ENCODE measurements at regions not wholly inside any gene's neighbourhood (a gene's known extent, or its start where the extent isn't known, plus 50 kb on each side); places are given as distances from the start of the nearest gene placed in this dataset.
"Not testable (repeated sequence)": the region's sequence is repeated elsewhere in the genome, so short reads cannot be mapped to it uniquely, and the experiment has no call there.

DNA sequence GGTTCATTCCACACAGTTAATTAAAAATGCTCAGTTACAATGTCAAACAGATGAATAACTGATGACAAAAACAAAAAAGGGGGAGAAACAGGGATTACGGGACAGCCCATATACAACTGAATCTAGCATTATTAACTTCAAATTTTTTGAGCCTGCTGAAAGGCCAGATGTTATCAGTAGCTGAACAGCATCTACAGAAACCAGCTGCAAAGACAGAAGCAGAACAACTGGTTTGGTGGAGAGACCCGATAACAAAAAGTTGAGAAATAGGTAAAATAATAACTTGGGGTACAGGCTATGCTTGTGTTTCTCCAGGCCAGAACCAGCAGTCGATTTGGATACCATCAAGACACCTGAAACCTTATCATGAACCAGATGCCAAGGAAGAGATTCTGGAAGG, 109.8 kb downstream of the SEPTIN7 start:
- not testable (repeated sequence) for DNase-seq

DNA sequence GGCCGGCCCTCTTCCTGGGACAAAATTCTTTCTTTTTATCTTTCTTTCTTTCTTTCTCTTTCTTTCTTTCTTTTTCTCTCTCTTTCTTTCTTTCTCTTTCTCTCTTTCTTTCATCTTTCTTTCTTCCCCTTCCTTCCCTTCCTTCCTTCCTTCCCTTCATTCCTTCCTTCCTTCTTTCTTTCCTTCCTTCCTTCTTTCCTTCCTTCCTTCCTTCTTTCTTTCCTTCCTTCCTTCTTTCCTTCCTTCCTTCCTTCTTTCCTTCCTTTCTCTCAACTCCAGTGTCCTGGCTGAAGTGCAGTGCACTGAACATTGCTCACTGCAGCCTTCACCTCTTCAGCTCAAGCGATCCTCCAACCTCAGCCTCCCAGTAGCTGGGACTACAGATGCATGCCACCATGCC, 112.5 kb downstream of the SEPTIN7 start:
- not testable (repeated sequence) for DNase-seq

DNA sequence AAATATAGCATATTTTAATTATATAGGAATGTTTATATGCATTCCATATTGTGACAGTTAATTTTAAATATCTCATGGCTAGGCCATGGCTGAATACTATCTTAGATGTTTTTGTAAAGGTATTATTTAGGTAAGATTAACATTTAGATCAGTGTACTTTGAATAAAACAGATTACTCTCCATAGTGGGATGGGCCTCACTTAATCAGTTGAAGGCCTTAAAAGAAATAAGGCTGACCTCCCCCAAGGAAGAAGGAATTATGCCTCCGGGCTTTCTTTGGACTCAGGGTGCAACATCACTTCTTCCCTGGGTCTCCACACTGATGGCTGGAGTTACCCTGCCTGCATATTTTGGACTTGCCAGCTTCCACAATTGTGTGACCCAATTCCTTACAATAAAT, 113.4 kb downstream of the SEPTIN7 start:
- DNase-seq = not testable (repeated sequence)

DNA sequence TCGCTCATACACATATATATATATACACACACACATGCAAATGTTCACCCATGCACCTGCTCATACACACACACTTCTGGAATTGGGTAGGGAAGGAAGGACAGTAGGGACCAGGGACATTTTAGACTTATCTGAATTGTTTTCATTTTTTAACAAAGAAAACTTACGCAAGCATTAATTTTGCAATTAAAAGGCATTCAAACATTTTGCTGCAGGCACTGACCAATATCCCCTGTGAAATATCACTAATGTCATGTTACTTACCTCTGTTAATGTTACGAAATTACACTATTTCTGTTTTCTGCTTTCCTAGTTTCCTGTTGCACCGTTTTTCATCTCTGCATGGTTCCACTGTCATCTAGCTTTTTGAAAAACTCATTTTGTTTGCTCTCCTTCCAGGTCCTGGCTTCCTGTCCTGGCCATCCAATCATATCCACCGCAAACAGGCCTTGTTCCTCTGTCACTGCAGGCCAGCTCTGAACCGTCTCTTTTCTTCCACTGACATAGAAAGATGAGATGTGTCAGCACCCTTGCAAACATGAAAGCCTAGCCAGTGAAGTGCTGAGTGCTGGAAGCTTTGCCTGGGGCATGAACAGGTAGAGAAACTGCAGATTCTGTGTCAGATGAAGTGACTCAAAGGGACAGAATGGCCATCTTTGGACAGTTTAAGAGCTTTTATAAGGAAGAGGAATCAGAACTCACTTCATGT, 114.5 kb downstream of the SEPTIN7 start:
- not testable (repeated sequence) for DNase-seq

DNA sequence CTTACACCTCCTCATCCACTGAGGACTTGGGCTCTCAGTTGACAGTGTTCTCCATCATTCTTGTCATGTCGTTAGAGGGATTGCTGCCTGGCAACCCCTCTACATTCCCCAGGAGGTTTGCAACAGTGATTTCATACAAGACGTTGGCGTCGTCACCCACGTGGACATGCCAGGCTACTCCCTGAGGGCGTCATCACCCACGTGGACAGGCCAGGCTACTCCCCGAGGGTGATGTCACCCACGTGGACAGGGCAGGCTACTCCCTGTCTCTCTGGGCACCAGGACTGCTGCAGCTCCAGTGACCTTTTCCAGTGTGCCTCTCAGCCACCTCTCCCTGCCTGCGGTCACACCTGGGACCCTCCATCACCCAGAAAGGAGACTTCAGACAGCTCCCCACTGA, 117.4 kb downstream of the SEPTIN7 start:
- not testable (repeated sequence) for DNase-seq

DNA sequence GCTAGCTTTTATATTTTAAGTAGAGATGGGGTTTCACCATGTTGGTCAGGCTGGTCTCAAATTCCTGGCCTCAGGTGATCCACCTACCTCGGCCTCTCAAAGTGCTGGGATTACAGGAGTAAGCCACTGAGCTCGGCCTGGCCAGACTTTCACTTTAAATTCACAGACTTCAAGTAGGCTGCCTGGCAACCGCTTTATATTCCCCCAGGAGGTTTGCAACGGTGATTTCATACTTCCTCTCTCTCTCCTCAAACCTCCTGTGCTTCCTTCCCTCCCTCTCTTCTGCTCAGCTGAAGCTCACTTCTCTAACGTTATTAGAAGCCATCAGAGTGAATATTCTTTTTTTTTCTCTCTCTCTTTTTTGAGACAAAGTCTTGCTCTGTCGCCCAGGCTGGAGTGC, 118.8 kb downstream of the SEPTIN7 start:
- not testable (repeated sequence) for DNase-seq

DNA sequence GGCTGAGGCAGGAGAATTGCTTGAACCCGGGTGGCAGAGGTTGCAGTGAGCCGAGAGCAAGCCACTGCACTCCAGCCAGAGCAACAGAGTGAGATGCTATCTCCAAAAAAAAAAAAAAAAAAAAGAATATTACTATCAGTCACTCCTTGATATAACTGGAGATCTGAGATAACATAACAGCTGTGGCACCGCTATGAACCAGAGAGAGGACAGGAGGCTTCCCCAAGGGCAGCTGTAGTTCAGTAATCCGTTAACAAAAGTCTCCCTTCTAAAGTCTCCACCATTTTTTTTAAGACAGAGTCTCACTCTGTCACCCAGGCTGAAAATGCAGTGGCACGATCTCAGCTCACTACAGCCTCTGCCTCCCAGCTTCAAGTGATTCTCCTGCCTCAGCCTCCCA, 120.5 kb downstream of the SEPTIN7 start:
- not testable (repeated sequence) for DNase-seq

DNA sequence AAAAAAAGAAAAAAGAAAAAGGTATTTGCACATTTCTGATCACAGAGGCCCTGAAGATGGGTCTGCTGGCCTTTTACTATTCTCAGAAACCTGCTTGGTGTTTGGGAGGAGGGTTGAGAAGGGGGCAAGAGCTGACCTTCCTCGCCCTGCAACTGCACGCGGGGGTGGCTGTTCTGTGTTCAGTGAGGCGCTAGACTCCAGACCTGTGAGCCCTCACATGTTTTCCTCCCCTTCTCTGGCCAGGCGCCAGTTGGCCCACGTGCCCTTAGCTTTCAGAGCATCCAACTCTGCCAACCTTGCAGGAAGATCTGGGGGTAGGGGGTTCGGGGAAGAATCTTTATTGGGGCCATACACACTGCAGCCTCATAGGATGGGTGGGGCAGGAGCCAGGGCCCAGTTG, 123.8 kb downstream of the SEPTIN7 start:
- not testable (repeated sequence) for DNase-seq

DNA sequence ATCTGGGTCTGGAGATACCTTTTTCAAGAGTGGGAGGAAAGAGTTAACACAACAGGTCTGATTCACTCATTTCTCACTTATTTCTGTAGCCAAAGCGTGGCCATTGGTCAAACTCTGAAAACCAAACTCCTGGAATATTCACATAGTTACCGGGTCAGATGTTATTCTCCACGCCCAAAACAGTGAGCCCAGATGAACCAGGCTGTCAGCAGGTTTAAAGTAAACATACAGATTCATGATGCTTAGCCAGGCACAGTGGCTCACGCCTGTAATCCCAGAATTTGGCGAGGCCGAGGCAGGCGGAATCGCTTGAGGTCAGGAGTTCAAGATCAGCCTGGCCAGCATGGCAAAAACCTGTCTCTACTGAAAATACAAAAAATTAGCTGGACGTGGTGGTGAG, 126.1 kb downstream of the SEPTIN7 start:
- DNase-seq = not testable (repeated sequence)

DNA sequence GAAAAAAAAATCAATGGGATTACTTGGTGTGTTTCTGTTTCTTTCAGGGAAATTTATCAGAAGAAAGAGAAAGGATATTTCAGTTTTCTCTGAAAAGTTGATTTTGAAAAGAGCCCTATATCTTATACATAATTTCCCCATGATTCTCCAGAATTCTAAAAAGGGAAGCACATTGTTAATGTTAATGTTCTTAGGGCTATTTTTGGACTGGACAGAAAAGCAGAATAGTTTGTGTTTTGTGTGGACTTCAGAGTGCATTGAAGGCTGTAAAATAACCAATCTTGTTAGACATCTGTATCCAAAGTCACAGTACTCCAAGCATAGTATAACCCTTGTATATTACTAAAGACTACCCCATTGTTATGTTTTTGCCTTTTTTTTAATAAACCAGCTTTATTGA, 130.3 kb downstream of the SEPTIN7 start:
- DNase-seq = not testable (repeated sequence)

DNA sequence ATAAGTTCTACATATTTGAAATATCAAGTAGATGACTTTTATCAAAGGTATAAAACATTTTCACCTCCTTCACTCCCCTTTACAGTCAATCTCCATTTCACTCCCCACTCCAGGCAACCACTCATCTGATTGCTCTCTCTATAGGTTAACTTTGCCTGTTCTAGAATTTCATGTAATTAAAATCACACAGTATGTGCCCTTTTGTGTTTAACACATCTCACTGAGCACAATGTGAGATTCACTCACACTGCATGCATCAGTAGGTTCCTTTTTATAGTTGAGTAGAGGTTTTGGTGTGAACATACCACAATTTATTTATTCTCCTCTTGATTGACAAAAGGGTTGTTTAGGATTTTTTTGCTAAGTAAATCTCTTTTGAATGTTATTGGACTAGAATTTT, 130.7 kb downstream of the SEPTIN7 start:
- DNase-seq = not testable (repeated sequence)

DNA sequence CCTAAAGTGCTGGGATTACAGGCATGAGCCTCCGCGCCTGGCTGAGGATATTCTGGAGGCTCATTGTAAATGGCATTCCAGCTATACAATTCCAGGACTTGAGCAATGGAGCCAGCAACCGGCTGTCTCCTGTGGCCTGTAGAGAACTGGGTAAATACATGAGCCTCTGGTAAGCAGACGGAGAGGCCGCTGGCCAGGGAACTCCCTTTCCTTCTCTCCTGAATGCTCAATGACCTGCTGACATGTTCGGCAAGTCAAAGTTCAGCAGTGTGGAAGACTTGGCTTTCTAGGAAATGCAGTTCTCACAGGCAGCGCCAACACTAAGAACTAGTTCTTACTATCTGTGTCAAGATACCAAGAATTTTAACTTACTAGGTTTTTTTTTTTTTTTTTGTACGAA, 139.8 kb downstream of the SEPTIN7 start:
- not testable (repeated sequence) for DNase-seq

DNA sequence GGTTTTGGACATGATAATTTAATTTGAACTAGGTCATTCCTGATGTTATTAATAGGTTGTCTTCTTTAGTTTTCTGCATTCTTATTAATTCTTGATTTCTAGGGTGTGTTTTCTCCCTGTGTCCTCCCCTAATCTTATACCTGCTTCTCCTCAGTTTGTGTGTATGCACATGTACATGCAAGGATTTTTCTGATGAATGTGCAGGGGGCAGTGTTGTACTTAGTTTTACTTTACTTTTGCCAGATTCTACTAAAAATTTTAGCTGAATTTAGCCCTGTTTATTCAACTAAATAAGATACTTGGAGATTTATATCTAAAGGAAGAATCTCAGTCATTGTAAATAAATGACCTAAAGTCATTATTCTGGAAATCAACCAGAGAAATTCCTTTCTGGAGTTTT, 144.8 kb downstream of the SEPTIN7 start:
- not testable (repeated sequence) for DNase-seq

DNA sequence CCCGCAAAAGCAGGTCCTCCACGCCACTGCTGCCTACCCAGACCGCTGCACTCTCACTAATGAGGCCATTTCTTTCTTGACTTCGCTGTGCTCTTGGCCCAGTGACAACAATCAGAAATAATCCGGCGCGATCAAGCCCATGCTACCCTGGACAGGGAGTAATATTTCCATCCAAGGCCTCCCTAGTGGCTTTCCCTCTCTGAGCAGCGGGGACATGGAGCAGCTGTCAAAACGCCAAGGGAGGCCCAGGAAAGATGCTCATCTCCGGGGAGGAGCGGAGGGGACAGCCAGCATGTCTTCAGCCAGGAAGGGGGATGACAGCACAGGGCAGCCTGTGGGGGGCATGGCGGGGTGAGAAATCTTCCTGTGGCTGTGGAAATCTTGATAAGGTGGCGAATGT, 154.9 kb downstream of the SEPTIN7 start:
- not testable (repeated sequence) for DNase-seq

DNA sequence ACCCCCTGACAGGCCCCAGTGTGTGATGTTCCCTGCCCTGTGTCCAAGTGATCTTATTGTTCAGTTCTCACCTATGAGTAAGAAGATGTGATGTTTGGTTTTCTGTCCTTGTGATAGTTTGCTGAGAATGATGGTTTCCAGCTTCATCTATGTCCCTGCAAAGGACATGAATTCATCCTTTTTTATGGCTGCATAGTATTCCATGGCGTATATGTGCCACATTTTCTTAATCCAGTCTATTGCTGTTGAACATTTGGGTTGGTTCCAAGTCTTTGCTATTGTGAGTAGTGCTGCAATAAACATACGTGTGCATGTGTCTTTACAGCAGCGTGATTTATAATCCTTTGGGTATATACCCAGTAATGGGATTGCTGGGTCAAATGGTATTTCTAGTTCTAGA, 156.1 kb downstream of the SEPTIN7 start:
- DNase-seq = not testable (repeated sequence)

DNA sequence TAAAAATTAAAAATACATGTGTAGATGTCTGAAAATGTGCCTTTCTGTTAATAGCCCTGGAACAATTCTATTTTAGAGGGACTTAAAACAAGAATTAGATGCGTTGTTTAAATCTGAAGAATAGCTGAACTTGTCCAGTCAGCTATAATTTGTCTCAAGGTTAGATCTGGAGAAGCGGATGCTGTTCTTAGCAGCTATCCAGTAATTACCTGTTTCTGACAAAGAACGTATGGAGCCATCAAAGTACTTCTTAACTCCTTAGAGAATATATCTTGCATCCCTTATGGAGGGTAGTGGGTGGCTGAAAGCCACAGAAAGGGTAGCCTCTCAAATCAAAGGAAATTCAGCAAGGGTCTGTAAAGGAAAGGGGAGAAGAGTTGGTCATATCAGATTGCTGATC, 160.4 kb downstream of the SEPTIN7 start:
- DNase-seq = not testable (repeated sequence)

DNA sequence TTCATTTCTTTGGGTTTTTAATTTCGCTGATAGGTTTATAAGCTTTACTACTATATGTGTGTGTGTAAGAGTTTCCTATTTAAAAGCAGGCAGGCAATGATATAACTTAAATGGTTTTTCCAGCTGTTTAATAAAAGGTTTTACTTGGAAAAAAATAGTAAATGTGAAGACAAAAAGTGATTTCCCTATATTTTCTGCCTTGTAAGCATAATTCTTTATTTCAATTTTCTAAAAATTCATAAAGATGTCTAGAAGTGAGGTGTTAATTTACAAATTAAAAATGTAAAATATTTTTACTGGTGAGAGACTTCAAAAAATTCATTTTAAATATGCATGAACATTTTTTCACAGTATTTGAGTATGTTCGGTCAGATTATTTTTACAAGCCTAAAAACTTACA, 161.8 kb downstream of the SEPTIN7 start:
- not testable (repeated sequence) for DNase-seq

DNA sequence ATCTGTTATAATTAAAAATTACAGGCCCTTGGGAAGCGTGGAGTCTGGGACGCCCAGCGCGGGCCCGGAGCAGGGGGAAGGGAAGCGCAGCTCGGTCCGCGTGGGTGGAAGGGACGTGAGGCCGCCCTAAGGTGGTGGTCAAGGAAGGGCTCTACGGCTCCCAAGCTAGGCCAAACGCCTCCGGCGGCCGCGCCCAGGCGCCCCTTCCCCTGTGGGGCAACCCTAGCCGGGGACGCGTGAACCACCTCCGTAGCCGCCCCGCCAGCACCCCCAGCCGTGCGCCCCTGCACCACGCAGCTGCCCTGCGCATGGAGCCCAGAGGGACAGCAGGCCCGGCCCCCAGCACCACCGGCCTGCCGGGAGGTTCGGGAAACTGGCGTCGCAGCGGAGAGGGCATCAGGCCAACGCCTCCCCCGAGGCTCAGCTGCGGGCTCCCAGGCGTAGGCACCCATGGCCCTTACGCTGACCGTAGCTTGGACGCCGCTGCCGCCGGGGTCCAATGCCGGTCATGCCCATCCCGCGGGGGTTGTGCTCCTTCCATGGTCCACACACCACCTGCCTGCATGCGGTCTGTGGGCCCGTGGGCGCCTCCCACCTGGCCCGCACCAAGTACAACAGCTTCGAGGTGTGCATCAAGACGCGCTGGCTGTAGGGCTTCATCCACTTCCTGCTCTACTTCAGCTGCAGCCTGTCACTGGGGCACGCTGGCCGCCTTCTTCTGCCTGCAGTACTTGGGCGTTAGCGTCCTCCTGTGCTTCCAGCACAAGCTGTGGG, 166.7 kb downstream of the SEPTIN7 start:
- no peak for DNase-seq

DNA sequence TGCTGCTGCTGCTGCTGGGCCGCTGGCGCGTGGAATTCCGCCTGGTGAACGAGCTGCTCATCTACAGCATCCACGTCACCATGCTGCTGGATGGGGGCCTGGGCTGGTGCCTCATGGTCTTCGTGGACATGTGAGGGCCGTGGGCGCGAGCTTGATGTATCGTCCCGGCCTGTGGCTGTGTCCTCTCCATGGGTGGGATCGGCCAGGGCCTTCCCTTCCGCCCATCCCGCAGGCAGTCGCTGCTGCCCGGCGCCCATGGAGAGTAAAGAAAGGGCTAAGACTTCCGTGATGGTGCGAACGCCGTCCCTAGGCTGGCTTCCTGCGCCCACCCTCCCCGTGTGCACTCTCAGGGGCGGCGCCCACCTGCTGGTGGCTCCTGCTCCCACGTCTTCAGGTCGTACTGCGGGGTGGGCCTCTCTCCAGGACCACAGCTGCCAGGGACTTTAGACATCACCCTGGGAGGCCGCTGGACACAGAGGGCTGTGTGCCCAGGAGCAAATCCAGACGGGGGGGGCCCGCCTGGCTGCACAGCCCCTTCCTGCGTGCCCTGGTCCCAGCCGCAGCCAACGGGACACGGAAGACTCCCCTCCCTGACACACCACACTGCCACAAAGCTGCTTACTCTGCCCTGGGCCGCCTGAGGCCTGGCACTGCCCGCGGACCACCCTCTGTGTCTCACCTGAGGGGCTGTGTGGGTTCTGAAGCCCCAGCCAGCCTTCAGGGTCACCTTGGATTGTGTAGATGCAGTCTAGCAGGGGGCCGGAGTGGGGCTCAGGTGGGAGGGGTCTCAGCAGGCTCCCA, 167.5 kb downstream of the SEPTIN7 start:
- no peak for DNase-seq

DNA sequence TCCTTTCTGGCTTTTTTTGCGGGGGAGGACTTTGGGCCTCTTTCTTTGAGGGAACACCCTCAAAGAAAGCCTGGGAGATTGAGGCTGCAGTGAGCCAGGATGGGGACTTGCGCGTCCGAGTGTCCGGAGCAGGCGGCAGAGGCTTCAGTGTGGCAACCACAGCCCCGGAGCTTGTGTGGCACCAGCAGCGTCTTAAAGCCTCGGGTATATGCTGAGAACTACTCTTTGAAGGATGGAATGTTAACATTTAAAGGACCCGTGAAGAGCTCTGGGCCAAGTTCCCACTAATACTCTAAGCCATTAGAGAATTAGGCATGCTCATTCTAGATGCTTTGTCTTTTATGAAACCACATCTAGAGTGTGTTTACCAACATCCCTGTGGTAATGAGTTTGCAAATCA, 168.2 kb downstream of the SEPTIN7 start:
- no peak for DNase-seq

DNA sequence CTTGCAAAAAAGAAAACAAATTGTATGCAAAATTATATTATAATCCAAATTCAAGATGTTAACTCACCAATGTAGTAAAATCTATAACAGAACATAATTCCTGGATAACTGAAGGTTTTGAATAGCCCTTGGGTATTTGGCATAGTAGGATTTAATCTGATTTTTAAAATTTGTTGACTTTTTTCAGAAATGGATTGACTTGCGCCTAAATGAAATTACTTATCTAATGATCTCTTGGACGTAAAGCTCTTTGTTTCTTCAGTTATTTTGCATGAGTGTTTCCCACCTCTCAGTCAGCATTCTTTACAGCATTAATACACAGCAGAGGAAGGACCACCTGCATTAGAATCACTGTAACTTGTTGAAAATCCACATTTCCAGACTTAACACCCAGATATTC, 169.6 kb downstream of the SEPTIN7 start:
- DNase-seq = no peak

DNA sequence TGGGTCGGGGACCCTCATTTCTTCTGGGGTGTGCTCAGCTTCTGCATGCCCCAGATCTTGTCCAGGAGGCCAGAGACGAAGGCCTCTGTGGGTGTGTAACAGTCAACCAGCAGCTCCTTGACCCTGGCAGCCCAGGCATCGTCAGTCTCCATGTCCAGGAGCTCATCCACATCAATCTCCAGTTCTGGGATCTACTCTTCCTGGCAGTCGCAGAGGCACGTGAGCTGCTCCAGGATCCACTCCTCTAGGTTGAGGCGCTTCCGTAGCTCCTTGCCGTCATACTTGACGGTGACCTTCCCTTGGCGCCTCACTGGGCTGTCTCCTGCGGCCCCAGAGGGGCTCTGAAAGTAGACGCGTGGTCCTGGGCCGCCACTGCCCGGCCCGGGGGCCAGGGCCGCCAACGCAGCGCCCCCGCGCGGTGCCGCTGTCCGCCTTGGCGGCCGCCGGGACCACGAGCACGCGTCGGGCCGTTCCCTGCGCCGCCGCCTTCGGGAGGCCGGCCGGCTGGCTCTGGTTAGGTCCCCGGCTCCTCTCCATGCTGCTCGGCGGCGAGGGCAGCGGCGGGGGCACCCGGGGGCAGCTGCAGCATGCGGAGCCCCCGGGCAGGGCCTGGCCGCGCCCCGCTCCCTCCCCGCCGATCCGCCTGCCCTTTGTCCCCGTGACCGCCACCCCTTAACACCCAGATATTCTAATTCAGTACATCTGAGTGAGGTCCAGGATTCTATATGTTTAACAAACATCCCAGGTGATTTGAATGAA, 170.5 kb downstream of the SEPTIN7 start:
- DNase-seq = peak; percentile 7

Measured in inflammatory macrophage treated with lipopolysaccharide for 4 hours (primary cell).